ENCODE measurements at regions not wholly inside any gene's neighbourhood (a gene's known extent, or its start where the extent isn't known, plus 50 kb on each side); places are given as distances from the start of the nearest gene placed in this dataset.
"Not testable (repeated sequence)": the region's sequence is repeated elsewhere in the genome, so short reads cannot be mapped to it uniquely, and the experiment has no call there.

DNA sequence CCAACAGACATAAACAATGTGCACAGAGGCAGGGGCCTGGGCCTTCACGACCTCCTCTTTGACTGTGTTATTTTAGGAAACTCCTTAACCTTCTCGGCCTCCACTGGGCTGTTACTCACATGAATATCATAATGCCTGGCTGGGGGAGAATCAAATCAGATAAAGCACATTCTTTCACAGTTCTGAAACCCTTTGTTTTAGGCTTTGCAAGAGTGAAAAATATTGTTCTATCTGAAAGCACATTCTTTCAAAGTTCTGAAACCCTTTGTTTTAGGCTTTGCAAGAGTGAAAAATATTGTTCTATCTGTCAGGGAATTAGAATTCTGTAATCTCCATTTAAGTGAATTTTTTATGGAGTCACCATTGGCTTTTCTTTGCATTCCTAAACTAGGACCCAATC lies 50.7 kb upstream of the SYNDIG1 start:
- no peak for DNase-seq (ENCODE audit: low read depth, low spot score)

GRCh38 chr20:24417485-24417884 lies 51.9 kb upstream of the SYNDIG1 start:
- no peak for DNase-seq (ENCODE audit: low read depth, low spot score)

DNA sequence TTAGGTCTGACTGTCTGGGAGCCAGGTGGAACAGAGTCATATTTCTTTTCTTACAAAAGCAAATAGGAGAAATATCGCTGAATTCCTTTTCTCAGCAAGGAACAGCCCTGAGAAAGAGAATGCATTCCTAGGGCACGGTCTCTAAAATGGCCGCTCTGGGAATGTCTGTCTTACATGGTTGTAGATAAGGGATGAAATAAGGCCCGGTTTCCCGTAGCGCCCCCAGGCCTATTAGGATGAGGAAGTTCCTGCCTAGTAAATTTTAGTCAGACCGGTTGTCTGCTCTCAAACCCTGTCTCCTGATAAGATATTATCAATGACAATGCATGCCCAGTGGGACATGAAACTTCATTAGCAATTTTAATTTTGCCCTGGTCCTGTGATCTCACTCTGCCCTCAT lies 54.0 kb upstream of the SYNDIG1 start:
- DNase-seq (ENCODE audit: low read depth, low spot score): not testable (repeated sequence)

- no peak for DNase-seq (ENCODE audit: low read depth, low spot score)
Measured at GRCh38 chr20:24411834-24412216, 57.6 kb upstream of the SYNDIG1 start.

- DNase-seq (ENCODE audit: low read depth, low spot score): no peak
Measured at GRCh38 chr20:24411003-24411833, 58.2 kb upstream of the SYNDIG1 start.

- peak; percentile 13 for DNase-seq (ENCODE audit: low read depth, low spot score)
Measured at GRCh38 chr20:24407151-24407550, 62.3 kb upstream of the SYNDIG1 start.

DNA sequence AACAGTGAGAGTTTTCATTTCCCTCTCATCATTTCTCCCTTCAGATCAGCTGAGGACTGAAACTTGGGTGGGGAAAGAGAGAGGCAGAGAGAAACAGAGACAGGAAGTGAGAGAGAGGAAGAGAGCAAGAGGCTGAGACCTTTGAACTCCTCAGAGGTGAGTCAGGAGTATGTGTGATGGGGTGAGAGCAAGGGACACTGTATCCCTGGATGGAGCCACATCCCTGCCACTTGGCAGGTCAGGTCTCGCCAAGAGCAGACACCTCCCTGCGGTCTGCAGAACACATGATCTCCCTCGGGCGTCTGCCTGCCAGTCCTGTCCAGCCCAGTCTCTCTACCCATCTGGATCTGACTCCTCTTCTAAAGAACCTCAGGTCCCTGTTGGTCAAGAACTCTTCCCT lies 62.7 kb upstream of the SYNDIG1 start:
- no peak for DNase-seq (ENCODE audit: low read depth, low spot score)

- no peak for DNase-seq (ENCODE audit: low read depth, low spot score)
Measured at GRCh38 chr20:24406251-24406650, 63.2 kb upstream of the SYNDIG1 start.

GRCh38 chr20:24405810-24406209 lies 63.6 kb upstream of the SYNDIG1 start:
- peak; percentile 13 for DNase-seq (ENCODE audit: low read depth, low spot score)

DNA sequence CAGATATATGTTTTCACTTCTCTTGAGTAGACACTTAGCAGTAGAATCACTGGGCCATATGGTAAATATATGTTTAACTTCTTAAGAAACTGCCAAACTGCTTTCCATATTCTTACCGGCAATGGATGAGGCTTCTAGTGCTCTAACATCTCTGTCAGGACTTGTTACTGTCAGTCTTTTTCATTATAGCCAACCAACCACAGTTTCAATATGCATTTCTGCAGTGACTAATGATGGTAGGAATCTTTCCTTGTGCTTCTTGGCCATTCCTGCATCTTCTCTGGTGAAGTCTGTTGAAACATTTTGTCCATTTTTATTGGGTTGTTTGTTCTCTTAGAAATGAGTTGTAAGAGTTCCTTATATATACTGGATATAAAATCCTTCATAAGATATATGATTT lies 66.0 kb upstream of the SYNDIG1 start:
- no peak for DNase-seq (ENCODE audit: low read depth, low spot score)

- no peak for DNase-seq (ENCODE audit: low read depth, low spot score)
Measured at GRCh38 chr20:24402188-24402587, 67.2 kb upstream of the SYNDIG1 start.

DNA sequence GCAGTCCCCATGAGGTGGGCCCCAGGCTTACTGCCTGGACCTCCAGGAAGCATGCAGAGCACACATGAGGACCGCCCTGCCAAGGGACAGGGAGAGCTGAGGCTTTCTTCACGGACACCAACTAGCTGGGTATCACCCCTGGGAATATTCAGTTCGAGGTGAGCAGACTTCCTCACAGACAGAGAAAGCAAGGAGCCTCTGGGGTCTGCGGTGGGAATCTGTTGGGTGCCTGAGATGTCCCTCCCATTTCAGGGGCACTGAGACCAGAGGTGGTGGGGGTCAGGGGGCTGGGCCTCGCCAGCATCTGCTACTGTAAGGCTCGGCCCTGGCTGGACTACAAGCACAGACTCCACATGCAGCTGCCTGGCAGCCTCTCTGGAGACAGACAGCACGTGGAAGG lies 74.3 kb upstream of the SYNDIG1 start:
- no peak for DNase-seq (ENCODE audit: low read depth, low spot score)

DNA sequence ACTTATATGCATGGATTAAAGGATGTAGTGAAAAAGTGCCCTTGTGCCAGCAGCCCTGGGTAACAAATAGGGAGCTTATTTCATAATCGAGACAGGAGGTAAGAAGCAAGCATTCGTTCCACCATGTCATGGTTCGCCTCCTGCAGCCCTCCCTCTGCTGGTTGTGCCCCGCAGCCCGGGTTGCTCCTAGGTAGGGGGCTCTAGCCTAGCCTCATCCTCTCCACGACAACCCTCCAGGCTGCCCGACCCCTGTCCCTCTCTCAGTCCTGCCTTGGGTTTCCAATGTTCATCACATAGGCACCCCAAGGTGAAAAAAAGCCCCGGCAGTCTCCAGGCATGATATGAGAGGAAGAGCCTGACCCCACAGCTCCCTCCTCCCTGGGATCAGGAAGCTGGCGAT lies 75.5 kb upstream of the SYNDIG1 start:
- DNase-seq (ENCODE audit: low read depth, low spot score): no peak

DNA sequence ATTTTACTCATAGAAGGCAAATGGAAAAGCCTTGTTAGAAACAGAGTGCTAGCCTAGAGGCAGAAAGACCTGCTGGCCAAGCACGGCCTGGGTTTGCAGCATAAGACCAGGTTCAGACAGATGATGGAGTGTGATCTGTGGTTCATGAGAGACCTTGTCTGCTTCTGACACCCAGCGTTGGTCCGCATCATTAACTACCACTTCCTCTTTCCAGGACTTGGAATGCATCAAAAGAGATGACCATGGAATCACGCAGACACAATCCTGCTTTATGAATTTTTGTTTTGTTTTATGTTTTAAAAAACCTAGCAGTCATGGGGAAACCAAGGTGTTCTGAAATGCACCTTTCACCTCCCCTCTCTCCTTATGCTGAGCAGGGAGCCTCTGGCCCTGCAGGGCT lies 76.8 kb upstream of the SYNDIG1 start:
- no peak for DNase-seq (ENCODE audit: low read depth, low spot score)

DNA sequence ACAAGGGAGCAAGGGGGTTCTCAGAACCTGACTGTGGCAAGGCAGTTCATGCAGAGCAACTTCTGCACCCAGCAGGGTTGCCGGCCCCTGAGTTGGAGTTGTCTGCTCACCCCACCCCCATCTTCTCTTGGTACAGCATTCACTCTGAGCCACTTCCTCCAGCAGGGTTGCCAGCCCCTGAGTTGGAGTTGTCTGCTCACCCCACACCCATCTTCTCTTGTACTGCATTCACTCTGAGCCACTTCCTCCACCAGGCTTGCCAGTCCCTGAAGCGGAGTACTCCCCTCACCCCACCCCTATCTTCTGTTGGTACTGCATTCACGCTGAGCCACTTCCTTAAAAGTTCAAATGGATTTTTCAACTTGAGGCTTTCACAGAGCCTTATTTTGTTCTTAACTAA lies 79.7 kb upstream of the SYNDIG1 start:
- DNase-seq (ENCODE audit: low read depth, low spot score): no peak

DNA sequence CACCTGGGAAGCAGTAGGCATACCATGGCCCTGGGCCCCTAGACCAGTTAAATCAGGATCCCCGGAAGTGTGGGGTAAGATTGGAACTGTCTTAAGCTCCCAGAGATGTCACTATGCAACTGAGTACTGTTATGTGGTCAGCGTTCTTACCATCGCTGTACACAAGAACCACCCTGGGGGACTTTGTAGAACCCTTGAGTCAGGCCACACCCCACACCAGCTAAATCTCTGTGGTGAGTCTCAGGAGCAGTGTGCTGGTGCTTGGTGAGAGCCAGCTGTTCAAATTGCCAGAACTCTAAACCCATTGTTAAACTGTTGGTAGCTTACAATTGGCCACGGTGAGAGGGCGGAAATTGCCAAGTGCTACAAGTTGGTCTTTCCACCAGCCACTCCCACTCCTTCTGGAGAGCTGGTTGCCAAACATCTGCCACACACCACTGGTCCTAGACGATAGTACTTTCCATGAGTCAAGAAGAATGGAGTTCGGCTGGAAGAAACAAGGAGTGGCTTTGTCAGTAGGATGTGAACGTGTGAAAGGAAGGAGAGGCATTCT lies 80.5 kb upstream of the SYNDIG1 start:
- no peak for DNase-seq (ENCODE audit: low read depth, low spot score)

DNA sequence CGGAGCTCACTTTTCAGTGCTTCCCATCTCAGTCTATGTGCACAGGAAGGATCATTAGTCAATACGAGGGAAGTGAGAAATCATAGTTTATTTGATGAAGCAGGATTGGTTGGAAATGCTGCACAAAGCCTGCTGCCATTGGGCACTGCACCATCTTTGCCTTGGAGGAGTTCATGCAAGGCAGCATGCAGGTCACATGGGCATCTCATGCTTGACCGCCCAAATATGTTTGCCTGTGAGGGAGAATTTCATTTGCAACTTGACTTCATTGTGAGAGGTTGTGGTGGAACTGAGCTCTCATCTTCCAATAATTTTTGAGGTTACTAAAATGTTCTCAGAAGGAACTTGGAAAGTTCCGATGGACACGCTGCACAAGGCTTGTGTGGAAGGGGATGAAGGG lies 83.9 kb upstream of the SYNDIG1 start:
- DNase-seq (ENCODE audit: low read depth, low spot score): no peak

- no peak for DNase-seq (ENCODE audit: low read depth, low spot score)
Measured at GRCh38 chr20:24384865-24385264, 84.6 kb upstream of the SYNDIG1 start.

GRCh38 chr20:24382743-24383142 lies 86.7 kb upstream of the SYNDIG1 start:
- no peak for DNase-seq (ENCODE audit: low read depth, low spot score)

DNA sequence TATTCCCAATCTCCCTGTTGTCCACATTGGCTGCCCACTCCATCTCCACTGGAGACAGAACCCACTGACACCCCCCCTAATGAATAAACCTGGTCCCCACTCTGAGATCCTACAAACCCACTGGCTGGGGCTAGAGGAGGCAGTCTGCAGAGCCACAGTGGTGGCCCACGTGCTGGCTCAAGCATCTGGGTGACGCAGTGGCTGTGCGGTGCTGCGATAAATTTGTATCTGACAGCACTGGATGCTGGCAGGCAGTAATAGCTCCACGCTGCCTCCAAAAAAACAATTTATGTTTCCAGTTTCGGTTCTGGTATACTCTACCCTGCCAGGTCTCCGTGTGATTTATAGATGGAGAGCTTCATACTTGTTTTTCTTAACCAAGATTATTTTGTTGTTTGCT lies 87.1 kb upstream of the SYNDIG1 start:
- DNase-seq (ENCODE audit: low read depth, low spot score): no peak

GRCh38 chr20:24381886-24382285 lies 87.5 kb upstream of the SYNDIG1 start:
- DNase-seq (ENCODE audit: low read depth, low spot score): no peak

DNA sequence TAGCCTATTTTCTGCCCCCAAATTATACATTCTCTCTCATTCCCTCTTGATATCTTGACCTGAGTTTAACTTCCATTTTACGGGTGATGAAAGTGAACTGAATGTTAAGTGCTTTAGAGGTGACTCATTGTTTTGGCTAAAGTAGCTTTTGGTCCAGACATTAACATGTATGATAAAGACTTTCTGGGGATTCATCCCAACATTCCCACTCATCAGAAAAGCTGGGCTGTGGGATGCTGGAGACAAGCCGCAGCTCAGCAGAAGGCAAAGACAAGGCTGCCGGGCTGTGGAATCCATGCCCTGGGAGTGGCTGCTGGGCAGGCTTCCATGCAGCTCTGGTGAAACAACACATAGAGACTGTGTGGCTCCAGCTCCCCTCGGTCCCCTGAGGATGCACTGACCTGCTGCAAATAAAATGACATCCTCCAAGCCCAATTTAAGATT lies 89.9 kb upstream of the SYNDIG1 start:
- DNase-seq (ENCODE audit: low read depth, low spot score): no peak

- DNase-seq (ENCODE audit: low read depth, low spot score): no peak
Measured at GRCh38 chr20:24378661-24379483, 90.6 kb upstream of the SYNDIG1 start.

Measured in smooth muscle cell of the brain vasculature (primary cell).